ENCODE measurements at regions not wholly inside any gene's neighbourhood (a gene's known extent, or its start where the extent isn't known, plus 50 kb on each side); places are given as distances from the start of the nearest gene placed in this dataset.

- Histone ChIP-seq H2AFZ (no peak overlapping the region), H3K4me2 (no peak overlapping the region), H4K20me1 (ENCODE audit: insufficient read depth, poor library complexity, severe bottlenecking) (no peaks in the 10 kb centered on the region), H3K9me3 (ENCODE audit: low read depth) (no peaks in the 10 kb centered on the region), H3K27me3 (no peaks in the 10 kb centered on the region), H3K36me3 (replicated peaks; ENCODE audit: insufficient read depth, low read depth) (no peaks in the 10 kb centered on the region), H3K9me2 (replicated peaks; ENCODE audit: insufficient read depth) (no peaks in the 10 kb centered on the region), H3K27ac (no peak overlapping the region), H3K79me2 (no peaks in the 10 kb centered on the region), H3K4me1 (ENCODE audit: insufficient read depth) (no peaks in the 10 kb centered on the region), H3K4me3 (no peak overlapping the region)
- no peak for TF ChIP-seq EZH2 (IDR thresholded peaks at IDR 0.05; ENCODE audit: borderline replicate concordance)
- DNase-seq (ENCODE audit: low spot score) = no peak
- 90% methylated on average over 2 of the region's 2 CpGs for WGBS (ENCODE audit: low lambda C conversion rate, missing lambda C conversion rate)
Measured at GRCh38 chr15:61684749-61685467, 375.3 kb downstream of the VPS13C start.

- H3K36me3 ChIP-seq (replicated peaks; ENCODE audit: insufficient read depth, low read depth) = no peaks in the 10 kb centered on the region
- no peak for DNase-seq (ENCODE audit: low spot score)
- WGBS (ENCODE audit: low lambda C conversion rate, missing lambda C conversion rate) = 73% methylated on average over 6 of the region's 6 CpGs
Measured at GRCh38 chr15:61682891-61683735, 377.1 kb downstream of the VPS13C start.

GRCh38 chr15:61681676-61682075 is 378.6 kb downstream of the VPS13C start:
- Histone ChIP-seq H3K36me3 (replicated peaks; ENCODE audit: insufficient read depth, low read depth) (no peaks in the 10 kb centered on the region), H2AFZ (no peak overlapping the region), H3K4me1 (ENCODE audit: insufficient read depth) (no peaks in the 10 kb centered on the region), H3K4me3 (no peak overlapping the region), H3K4me2 (no peak overlapping the region), H3K9me2 (replicated peaks; ENCODE audit: insufficient read depth) (no peaks in the 10 kb centered on the region), H4K20me1 (ENCODE audit: insufficient read depth, poor library complexity, severe bottlenecking) (no peaks in the 10 kb centered on the region), H3K27ac (no peak overlapping the region), H3K9me3 (ENCODE audit: low read depth) (no peaks in the 10 kb centered on the region), H3K79me2 (no peaks in the 10 kb centered on the region), H3K27me3 (no peaks in the 10 kb centered on the region)
- no peak for DNase-seq (ENCODE audit: low spot score)
- 70% methylated on average over 2 of the region's 2 CpGs for WGBS (ENCODE audit: low lambda C conversion rate, missing lambda C conversion rate)
- TF ChIP-seq CTCF (IDR thresholded peaks at IDR 0.05; ENCODE audit: poor library complexity) = no peak
- no peak for TF ChIP-seq EZH2 (IDR thresholded peaks at IDR 0.05; ENCODE audit: borderline replicate concordance)
- no peak for TF ChIP-seq EZH2phosphoT487 (IDR thresholded peaks at IDR 0.05; ENCODE audit: low read depth, severe bottlenecking, unreplicated experiment)

More at GRCh38 chr15:61682891-61683735, 377.1 kb downstream of the VPS13C start:
- Histone ChIP-seq H3K9me3 (ENCODE audit: low read depth) (no peaks in the 10 kb centered on the region), H3K9me2 (replicated peaks; ENCODE audit: insufficient read depth) (no peaks in the 10 kb centered on the region), H3K4me2 (no peak overlapping the region), H3K4me3 (no peak overlapping the region), H3K79me2 (no peaks in the 10 kb centered on the region), H2AFZ (no peak overlapping the region), H3K4me1 (ENCODE audit: insufficient read depth) (no peaks in the 10 kb centered on the region), H3K27me3 (no peaks in the 10 kb centered on the region), H4K20me1 (ENCODE audit: insufficient read depth, poor library complexity, severe bottlenecking) (no peaks in the 10 kb centered on the region), H3K27ac (no peak overlapping the region)
- TF ChIP-seq EZH2phosphoT487 (IDR thresholded peaks at IDR 0.05; ENCODE audit: low read depth, severe bottlenecking, unreplicated experiment) = no peak
- no peak for TF ChIP-seq EZH2 (IDR thresholded peaks at IDR 0.05; ENCODE audit: borderline replicate concordance)
- TF ChIP-seq CTCF (IDR thresholded peaks at IDR 0.05; ENCODE audit: poor library complexity) = no peak

GRCh38 chr15:61681038-61681418 is 379.2 kb downstream of the VPS13C start:
- no peak overlapping the region for H2AFZ ChIP-seq
- 77% methylated on average over 2 of the region's 2 CpGs for WGBS (ENCODE audit: low lambda C conversion rate, missing lambda C conversion rate)
- TF ChIP-seq EZH2 (IDR thresholded peaks at IDR 0.05; ENCODE audit: borderline replicate concordance) = no peak
- no peak for TF ChIP-seq EZH2phosphoT487 (IDR thresholded peaks at IDR 0.05; ENCODE audit: low read depth, severe bottlenecking, unreplicated experiment)
- TF ChIP-seq CTCF (IDR thresholded peaks at IDR 0.05; ENCODE audit: poor library complexity) = no peak

More at GRCh38 chr15:61681038-61681418, 379.2 kb downstream of the VPS13C start:
- H4K20me1 ChIP-seq (ENCODE audit: insufficient read depth, poor library complexity, severe bottlenecking) = no peaks in the 10 kb centered on the region
- no peak overlapping the region for H3K4me3 ChIP-seq
- H3K9me3 ChIP-seq (ENCODE audit: low read depth) = no peaks in the 10 kb centered on the region
- H3K4me1 ChIP-seq (ENCODE audit: insufficient read depth) = no peaks in the 10 kb centered on the region
- no peak for DNase-seq (ENCODE audit: low spot score)
- no peak overlapping the region for H3K27ac ChIP-seq
- no peak overlapping the region for H3K4me2 ChIP-seq
- H3K27me3 ChIP-seq = no peaks in the 10 kb centered on the region
- H3K79me2 ChIP-seq = no peaks in the 10 kb centered on the region
- no peaks in the 10 kb centered on the region for H3K36me3 ChIP-seq (replicated peaks; ENCODE audit: insufficient read depth, low read depth)
- no peaks in the 10 kb centered on the region for H3K9me2 ChIP-seq (replicated peaks; ENCODE audit: insufficient read depth)
